Endothelial cell of umbilical vein (primary cell): ENCODE measurements at regions not wholly inside any gene's neighbourhood (a gene's known extent, or its start where the extent isn't known, plus 50 kb on each side); places are given as distances from the start of the nearest gene placed in this dataset.
"Not testable (repeated sequence)": the region's sequence is repeated elsewhere in the genome, so short reads cannot be mapped to it uniquely, and the experiment has no call there.

Source experiments
- EZH2 ChIP-seq: IDR thresholded peaks from 2 replicates; pipeline ENCODE4 v1.6.1; 2012; ENCODE audit warnings: borderline replicate concordance, low read depth, mild to moderate bottlenecking, moderate library complexity, low read length, inconsistent platforms; ENCODE audit not compliant: severe bottlenecking
- FOS ChIP-seq: IDR thresholded peaks from 2 replicates; pipeline ENCODE4 v1.6.1; 2011; ENCODE audit warnings: mild to moderate bottlenecking, low read length, moderate library complexity, borderline replicate concordance; ENCODE audit not compliant: insufficient read depth
- POLR2A ChIP-seq: IDR thresholded peaks from 2 replicates; pipeline ENCODE4 v1.6.1; 2012; ENCODE audit warnings: low read depth, mild to moderate bottlenecking, control low read depth, low read length
- TF ChIP-seq, protein P1 (sequence below), 2 donors: IDR thresholded peaks; 1 replicate in 1 of 2; 2 replicates in 1 of 2; pipeline ENCODE4 v1.5.1; 2011; ENCODE audit warnings: low read length in 2 of 2, mild to moderate bottlenecking in 2 of 2, moderate library complexity in 2 of 2, control low read depth in 1 of 2, inconsistent platforms in 1 of 2, low read depth in 1 of 2; ENCODE audit not compliant: insufficient read depth in 1 of 2; ENCODE audit errors: extremely low read depth in 1 of 2

DNA sequence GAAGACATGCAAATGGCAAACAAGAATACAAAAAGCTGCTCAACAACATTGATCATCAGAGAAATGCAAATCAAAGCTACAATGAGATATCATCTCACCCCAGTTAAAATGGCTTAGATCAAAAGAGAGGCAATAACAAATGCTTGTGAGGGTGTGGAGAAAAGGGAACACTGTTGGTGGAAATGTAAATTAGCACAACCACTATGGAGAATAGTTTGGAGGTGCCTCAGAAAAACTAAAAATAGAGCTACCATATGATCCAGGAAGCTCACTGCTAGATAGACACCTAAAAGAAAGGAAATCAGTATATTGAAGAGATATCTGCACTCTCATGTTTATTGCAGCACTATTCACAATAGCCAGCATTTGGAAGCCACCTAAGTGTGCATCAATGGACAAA, 108.0 kb upstream of the RANBP3L start:
- TF ChIP-seq, protein P1, sequence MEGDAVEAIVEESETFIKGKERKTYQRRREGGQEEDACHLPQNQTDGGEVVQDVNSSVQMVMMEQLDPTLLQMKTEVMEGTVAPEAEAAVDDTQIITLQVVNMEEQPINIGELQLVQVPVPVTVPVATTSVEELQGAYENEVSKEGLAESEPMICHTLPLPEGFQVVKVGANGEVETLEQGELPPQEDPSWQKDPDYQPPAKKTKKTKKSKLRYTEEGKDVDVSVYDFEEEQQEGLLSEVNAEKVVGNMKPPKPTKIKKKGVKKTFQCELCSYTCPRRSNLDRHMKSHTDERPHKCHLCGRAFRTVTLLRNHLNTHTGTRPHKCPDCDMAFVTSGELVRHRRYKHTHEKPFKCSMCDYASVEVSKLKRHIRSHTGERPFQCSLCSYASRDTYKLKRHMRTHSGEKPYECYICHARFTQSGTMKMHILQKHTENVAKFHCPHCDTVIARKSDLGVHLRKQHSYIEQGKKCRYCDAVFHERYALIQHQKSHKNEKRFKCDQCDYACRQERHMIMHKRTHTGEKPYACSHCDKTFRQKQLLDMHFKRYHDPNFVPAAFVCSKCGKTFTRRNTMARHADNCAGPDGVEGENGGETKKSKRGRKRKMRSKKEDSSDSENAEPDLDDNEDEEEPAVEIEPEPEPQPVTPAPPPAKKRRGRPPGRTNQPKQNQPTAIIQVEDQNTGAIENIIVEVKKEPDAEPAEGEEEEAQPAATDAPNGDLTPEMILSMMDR (IDR thresholded peaks at IDR 0.05; ENCODE audit: extremely low read depth in 1 of 2, insufficient read depth in 1 of 2, low read depth in 1 of 2, low read length in 2 of 2) = not testable (repeated sequence)
- not testable (repeated sequence) for TF ChIP-seq FOS, EZH2, POLR2A
